ENCODE measurements at regions not wholly inside any gene's neighbourhood (a gene's known extent, or its start where the extent isn't known, plus 50 kb on each side); places are given as distances from the start of the nearest gene placed in this dataset.

DNA sequence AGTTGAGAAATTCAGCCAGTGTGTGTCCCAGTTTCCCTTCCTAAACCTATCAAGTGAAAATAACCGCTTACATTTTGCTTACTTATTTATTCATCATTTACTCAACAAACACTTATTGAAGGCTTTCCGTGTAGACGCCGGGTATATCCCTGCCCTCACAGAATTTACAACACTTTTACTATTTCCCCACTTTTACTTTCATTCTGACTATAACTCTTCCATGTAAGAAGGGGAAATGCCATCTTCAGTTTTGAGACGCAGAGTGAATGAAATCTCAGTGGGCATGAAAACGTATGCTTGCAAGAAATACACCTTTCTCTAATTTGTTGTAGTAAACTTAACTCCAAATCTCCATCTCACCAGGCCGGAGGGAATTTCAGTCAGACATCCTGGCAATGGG is 251.0 kb upstream of the CHAC2 start:
- 93% methylated on average over 4 of the region's 7 CpGs for WGBS (ENCODE audit: insufficient coverage)
- POLR2A ChIA-PET = no interaction called here
- no peaks in the 10 kb centered on the region for H3K27me3 ChIP-seq (replicated peaks in 2 of 5; ENCODE audit: control insufficient read depth in 4 of 5, insufficient read depth in 5 of 5, low read length in 4 of 5)
- H3K4me3 ChIP-seq (ENCODE audit: control insufficient read depth in 1 of 7, extremely low read depth in 1 of 7, insufficient read depth in 4 of 7, low read depth in 2 of 7, low read length in 6 of 7) = no peak overlapping the region
- no peak overlapping the region for H3K27ac ChIP-seq (ENCODE audit: insufficient read depth in 1 of 2, low read depth in 1 of 2, low read length in 2 of 2, poor library complexity in 1 of 2, severe bottlenecking in 2 of 2)
- H3K36me3 ChIP-seq (ENCODE audit: control insufficient read depth in 4 of 4, insufficient read depth in 4 of 4, low read length in 3 of 4) = no peaks in the 10 kb centered on the region
- no peaks in the 10 kb centered on the region for H3K9me3 ChIP-seq (ENCODE audit: control extremely low read depth in 1 of 5, control insufficient read depth in 4 of 5, insufficient read depth in 2 of 5, low read depth in 1 of 5, low read length in 4 of 5)
- no peaks in the 10 kb centered on the region for H3K4me1 ChIP-seq (ENCODE audit: control extremely low read depth in 1 of 4, control insufficient read depth in 4 of 4, insufficient read depth in 4 of 4, low read length in 3 of 4)
- no peak for DNase-seq
- CTCF ChIA-PET = no interaction called here

DNA sequence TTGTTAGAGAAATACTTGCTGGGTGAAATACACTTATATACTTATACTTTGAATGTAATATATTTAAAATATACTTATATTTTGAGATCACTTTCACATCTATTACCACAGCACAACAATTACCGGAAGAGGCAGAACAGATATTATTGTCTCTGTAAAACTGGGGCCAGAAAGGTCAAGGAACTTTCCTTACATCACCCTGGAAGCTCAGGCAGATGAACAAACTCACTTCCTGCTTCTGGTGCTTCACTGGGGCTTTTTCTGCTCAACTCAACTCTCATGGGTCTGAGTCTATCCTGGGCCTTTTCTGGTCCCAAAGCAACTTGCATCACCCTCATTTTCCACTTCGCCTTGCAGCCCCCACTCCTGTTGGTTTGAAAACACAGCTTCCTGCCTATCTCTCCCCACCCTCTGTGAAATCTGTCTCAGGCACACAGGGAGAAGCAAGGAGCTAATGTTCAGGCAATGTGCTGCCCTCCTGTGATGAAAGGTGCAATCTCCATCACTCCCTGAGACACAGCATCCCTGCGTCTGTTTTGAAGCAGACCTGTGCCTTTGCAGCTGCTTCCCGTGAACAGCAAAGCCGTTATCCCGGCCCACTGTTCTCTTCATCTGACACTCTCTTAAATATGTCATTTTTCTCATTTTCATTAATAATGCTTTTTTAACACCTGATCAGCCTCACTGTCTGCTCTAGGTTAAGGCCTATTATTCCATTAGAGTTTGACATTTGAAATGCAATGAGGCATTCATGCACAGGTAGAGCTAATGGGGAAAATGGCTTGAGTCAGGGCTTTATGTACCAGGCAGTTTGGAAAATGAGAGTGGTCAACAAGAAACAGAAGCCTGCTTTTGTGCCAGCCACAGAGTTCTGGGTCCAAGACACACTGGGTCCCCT is 251.9 kb upstream of the CHAC2 start:
- DNase-seq = no peak
- ChIA-PET POLR2A (no interaction called here), CTCF (no interaction called here)
- 82% methylated on average over 5 of the region's 6 CpGs for WGBS (ENCODE audit: insufficient coverage)
- H3K27ac ChIP-seq (ENCODE audit: insufficient read depth in 1 of 2, low read depth in 1 of 2, low read length in 2 of 2, poor library complexity in 1 of 2, severe bottlenecking in 2 of 2) = no peak overlapping the region
- no peak overlapping the region for H3K4me3 ChIP-seq (ENCODE audit: control insufficient read depth in 1 of 7, extremely low read depth in 1 of 7, insufficient read depth in 4 of 7, low read depth in 2 of 7, low read length in 6 of 7)
- no peaks in the 10 kb centered on the region for H3K27me3 ChIP-seq (replicated peaks in 2 of 5; ENCODE audit: control insufficient read depth in 4 of 5, insufficient read depth in 5 of 5, low read length in 4 of 5)
- H3K9me3 ChIP-seq (ENCODE audit: control extremely low read depth in 1 of 5, control insufficient read depth in 4 of 5, insufficient read depth in 2 of 5, low read depth in 1 of 5, low read length in 4 of 5) = no peaks in the 10 kb centered on the region
- H3K36me3 ChIP-seq (ENCODE audit: control insufficient read depth in 4 of 4, insufficient read depth in 4 of 4, low read length in 3 of 4) = no peaks in the 10 kb centered on the region
- no peaks in the 10 kb centered on the region for H3K4me1 ChIP-seq (ENCODE audit: control extremely low read depth in 1 of 4, control insufficient read depth in 4 of 4, insufficient read depth in 4 of 4, low read length in 3 of 4)

DNA sequence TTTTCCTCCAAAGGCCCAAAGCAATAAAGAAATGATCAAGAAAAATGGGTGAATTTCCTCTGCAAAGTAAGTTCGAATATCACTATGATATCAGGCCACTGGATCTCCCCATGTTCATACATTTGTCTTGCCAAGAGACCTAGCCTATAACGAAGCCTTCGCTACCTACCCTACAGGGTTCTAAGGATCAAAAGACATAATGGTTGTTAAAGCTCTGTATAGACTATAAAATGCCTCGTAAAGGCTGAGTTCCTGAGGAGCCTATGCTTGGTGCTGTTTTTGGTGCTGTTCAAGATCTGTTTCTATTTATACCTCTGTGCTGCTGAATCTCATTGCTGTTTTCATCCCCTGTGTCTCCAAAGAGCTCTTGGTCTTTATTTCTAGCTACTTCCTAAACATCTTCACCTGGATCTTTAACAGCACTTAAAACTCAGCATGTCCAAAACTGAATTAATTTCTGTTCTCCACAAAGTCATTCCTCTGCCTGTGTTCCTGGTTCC is 254.4 kb upstream of the CHAC2 start:
- POLR2A ChIA-PET = no interaction called here

DNA sequence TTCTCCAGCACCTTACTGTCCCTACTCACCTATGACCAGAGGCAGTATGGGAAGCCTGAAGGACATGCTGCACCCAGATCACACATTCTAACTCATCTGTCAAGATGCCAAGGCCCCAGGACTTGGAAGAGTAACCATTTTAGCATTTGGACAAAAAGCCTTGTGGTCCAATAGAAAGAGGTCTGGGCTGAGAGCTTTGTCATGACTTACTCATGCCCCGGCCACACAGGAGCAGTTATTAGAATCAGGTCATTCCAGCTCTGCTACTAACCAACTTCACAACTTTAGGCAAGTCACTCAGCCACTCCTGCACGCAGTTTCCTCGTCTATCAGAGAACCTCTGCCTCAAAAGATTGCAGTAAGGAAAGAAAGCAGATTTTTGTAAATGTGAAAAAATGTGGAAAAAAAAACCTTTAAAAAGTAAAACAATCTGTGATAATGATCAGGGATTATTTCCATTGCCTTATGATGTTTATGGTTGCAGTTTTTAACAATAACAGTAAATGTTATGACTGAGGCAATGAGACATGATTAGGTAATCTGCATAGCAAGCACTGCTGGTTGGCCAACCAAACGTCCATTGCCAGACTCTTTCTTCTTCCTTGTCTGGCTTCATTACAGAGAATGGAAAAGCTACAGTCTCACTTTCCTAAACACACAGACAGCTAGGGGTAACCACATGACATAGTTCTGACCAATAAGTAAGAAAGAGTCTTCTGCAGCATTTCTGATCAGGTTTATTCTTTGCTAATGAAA is 255.4 kb upstream of the CHAC2 start:
- POLR2A ChIA-PET = no interaction called here
- 88% methylated on average over 1 of the region's 4 CpGs for WGBS (ENCODE audit: insufficient coverage)

More for the DNA sequence above, 254.4 kb upstream of the CHAC2 start:
- H3K27me3 ChIP-seq (replicated peaks in 2 of 5; ENCODE audit: control insufficient read depth in 4 of 5, insufficient read depth in 5 of 5, low read length in 4 of 5) = no peaks in the 10 kb centered on the region
- H3K27ac ChIP-seq (ENCODE audit: insufficient read depth in 1 of 2, low read depth in 1 of 2, low read length in 2 of 2, poor library complexity in 1 of 2, severe bottlenecking in 2 of 2) = no peak overlapping the region
- DNase-seq = no peak
- H3K4me3 ChIP-seq (ENCODE audit: control insufficient read depth in 1 of 7, extremely low read depth in 1 of 7, insufficient read depth in 4 of 7, low read depth in 2 of 7, low read length in 6 of 7) = no peak overlapping the region
- no peaks in the 10 kb centered on the region for H3K4me1 ChIP-seq (ENCODE audit: control extremely low read depth in 1 of 4, control insufficient read depth in 4 of 4, insufficient read depth in 4 of 4, low read length in 3 of 4)
- no peaks in the 10 kb centered on the region for H3K36me3 ChIP-seq (ENCODE audit: control insufficient read depth in 4 of 4, insufficient read depth in 4 of 4, low read length in 3 of 4)
- CTCF ChIA-PET = no interaction called here
- no peaks in the 10 kb centered on the region for H3K9me3 ChIP-seq (ENCODE audit: control extremely low read depth in 1 of 5, control insufficient read depth in 4 of 5, insufficient read depth in 2 of 5, low read depth in 1 of 5, low read length in 4 of 5)
- 86% methylated on average over 1 of the region's 4 CpGs for WGBS (ENCODE audit: insufficient coverage)

DNA sequence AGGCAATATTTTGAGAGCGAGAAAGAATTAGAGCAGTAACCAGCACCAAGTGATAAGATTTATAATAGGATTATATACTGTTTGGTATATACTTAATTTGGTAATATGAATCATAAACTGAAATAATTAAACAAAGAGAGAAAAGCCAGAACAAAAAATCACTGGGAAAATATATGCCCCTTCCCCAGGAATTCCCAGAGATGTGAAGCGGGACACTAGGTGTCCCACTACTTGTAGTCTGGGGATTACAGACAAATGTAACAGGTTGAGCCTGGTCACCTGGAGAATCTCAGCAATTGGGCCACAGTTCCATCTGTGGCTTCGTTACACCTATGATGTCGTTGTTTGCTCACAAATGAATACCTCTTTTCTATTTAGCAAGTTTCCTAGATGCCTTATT is 256.1 kb upstream of the CHAC2 start:
- WGBS (ENCODE audit: insufficient coverage) = 100% methylated on average over 1 of the region's 4 CpGs
- Histone ChIP-seq H3K4me1 (ENCODE audit: control extremely low read depth in 1 of 4, control insufficient read depth in 4 of 4, insufficient read depth in 4 of 4, low read length in 3 of 4) (no peaks in the 10 kb centered on the region), H3K9me3 (ENCODE audit: control extremely low read depth in 1 of 5, control insufficient read depth in 4 of 5, insufficient read depth in 2 of 5, low read depth in 1 of 5, low read length in 4 of 5) (no peaks in the 10 kb centered on the region), H3K36me3 (ENCODE audit: control insufficient read depth in 4 of 4, insufficient read depth in 4 of 4, low read length in 3 of 4) (no peaks in the 10 kb centered on the region), H3K27ac (ENCODE audit: insufficient read depth in 1 of 2, low read depth in 1 of 2, low read length in 2 of 2, poor library complexity in 1 of 2, severe bottlenecking in 2 of 2) (no peak overlapping the region), H3K4me3 (ENCODE audit: control insufficient read depth in 1 of 7, extremely low read depth in 1 of 7, insufficient read depth in 4 of 7, low read depth in 2 of 7, low read length in 6 of 7) (no peak overlapping the region), H3K27me3 (replicated peaks in 2 of 5; ENCODE audit: control insufficient read depth in 4 of 5, insufficient read depth in 5 of 5, low read length in 4 of 5) (no peaks in the 10 kb centered on the region)
- CTCF ChIA-PET = no interaction called here
- DNase-seq = no peak
- POLR2A ChIA-PET = no interaction called here

More for the DNA sequence above, 255.4 kb upstream of the CHAC2 start:
- no peaks in the 10 kb centered on the region for H3K9me3 ChIP-seq (ENCODE audit: control extremely low read depth in 1 of 5, control insufficient read depth in 4 of 5, insufficient read depth in 2 of 5, low read depth in 1 of 5, low read length in 4 of 5)
- no peak overlapping the region for H3K4me3 ChIP-seq (ENCODE audit: control insufficient read depth in 1 of 7, extremely low read depth in 1 of 7, insufficient read depth in 4 of 7, low read depth in 2 of 7, low read length in 6 of 7)
- no peak overlapping the region for H3K27ac ChIP-seq (ENCODE audit: insufficient read depth in 1 of 2, low read depth in 1 of 2, low read length in 2 of 2, poor library complexity in 1 of 2, severe bottlenecking in 2 of 2)
- DNase-seq = no peak
- no peaks in the 10 kb centered on the region for H3K27me3 ChIP-seq (replicated peaks in 2 of 5; ENCODE audit: control insufficient read depth in 4 of 5, insufficient read depth in 5 of 5, low read length in 4 of 5)
- no peaks in the 10 kb centered on the region for H3K4me1 ChIP-seq (ENCODE audit: control extremely low read depth in 1 of 4, control insufficient read depth in 4 of 4, insufficient read depth in 4 of 4, low read length in 3 of 4)
- H3K36me3 ChIP-seq (ENCODE audit: control insufficient read depth in 4 of 4, insufficient read depth in 4 of 4, low read length in 3 of 4) = no peaks in the 10 kb centered on the region
- CTCF ChIA-PET = no interaction called here

DNA sequence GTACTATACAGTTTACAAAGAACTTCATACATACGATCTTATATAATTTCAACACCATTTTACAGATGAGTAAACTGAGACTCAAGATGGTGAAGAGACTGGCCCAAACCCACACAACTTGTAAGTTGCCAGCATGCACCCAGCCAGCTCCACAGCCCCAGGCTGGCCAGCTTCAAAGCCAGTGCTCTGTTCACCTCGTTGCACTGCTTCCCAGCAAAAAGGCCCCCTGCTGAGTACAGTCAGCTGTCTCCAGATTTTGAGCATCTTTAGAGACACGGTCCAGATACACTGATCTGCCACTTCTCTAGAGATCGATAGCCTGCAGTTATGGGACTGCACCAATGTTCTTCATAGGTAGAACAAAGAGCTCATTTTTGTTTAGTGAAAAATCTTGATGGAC is 257.2 kb upstream of the CHAC2 start:
- Histone ChIP-seq H3K27me3 (replicated peaks in 2 of 5; ENCODE audit: control insufficient read depth in 4 of 5, insufficient read depth in 5 of 5, low read length in 4 of 5) (peaks cover 0 to 2% (median 0%) of the 10 kb centered on the region in 5 experiments), H3K4me3 (ENCODE audit: control insufficient read depth in 1 of 7, extremely low read depth in 1 of 7, insufficient read depth in 4 of 7, low read depth in 2 of 7, low read length in 6 of 7) (no peak overlapping the region), H3K27ac (ENCODE audit: insufficient read depth in 1 of 2, low read depth in 1 of 2, low read length in 2 of 2, poor library complexity in 1 of 2, severe bottlenecking in 2 of 2) (no peak overlapping the region), H3K9me3 (ENCODE audit: control extremely low read depth in 1 of 5, control insufficient read depth in 4 of 5, insufficient read depth in 2 of 5, low read depth in 1 of 5, low read length in 4 of 5) (no peaks in the 10 kb centered on the region), H3K4me1 (ENCODE audit: control extremely low read depth in 1 of 4, control insufficient read depth in 4 of 4, insufficient read depth in 4 of 4, low read length in 3 of 4) (no peaks in the 10 kb centered on the region), H3K36me3 (ENCODE audit: control insufficient read depth in 4 of 4, insufficient read depth in 4 of 4, low read length in 3 of 4) (no peaks in the 10 kb centered on the region)
- DNase-seq = no peak
- WGBS (ENCODE audit: insufficient coverage) = 90% methylated on average over 3 of the region's 4 CpGs
- CTCF ChIA-PET = no interaction called here
- POLR2A ChIA-PET = no interaction called here

DNA sequence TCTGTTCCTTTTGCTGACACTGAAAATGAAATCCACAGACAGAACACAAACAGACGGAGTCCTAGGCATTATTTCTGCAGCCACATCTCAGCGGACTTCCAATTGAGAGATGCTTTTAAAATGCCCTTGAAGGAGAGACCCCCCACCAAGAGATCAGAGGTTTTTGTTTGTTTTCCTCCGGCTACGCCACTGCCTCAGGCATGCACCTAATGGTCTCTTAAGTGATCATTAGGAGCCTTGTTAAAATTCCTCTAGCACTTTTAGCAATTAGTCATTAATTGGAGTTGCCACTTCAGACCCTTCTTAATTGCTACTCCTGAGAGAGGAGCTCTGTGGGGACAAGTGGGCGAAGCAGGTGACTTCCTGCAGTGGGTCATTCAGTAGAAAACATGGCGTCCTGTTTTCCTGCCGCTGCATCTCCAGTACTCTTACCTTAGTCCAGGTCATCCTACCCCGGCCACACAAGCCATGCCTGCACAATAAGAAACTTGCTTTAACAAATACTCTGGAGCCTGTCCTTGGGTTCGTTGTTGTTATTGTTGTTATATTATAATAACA is 257.7 kb upstream of the CHAC2 start:
- ChIA-PET POLR2A (no interaction called here), CTCF (no interaction called here)
- Histone ChIP-seq H3K27ac (ENCODE audit: insufficient read depth in 1 of 2, low read depth in 1 of 2, low read length in 2 of 2, poor library complexity in 1 of 2, severe bottlenecking in 2 of 2) (no peak overlapping the region), H3K36me3 (ENCODE audit: control insufficient read depth in 4 of 4, insufficient read depth in 4 of 4, low read length in 3 of 4) (no peaks in the 10 kb centered on the region), H3K27me3 (replicated peaks in 2 of 5; ENCODE audit: control insufficient read depth in 4 of 5, insufficient read depth in 5 of 5, low read length in 4 of 5) (peaks cover 0 to 2% (median 0%) of the 10 kb centered on the region in 5 experiments), H3K9me3 (ENCODE audit: control extremely low read depth in 1 of 5, control insufficient read depth in 4 of 5, insufficient read depth in 2 of 5, low read depth in 1 of 5, low read length in 4 of 5) (no peaks in the 10 kb centered on the region), H3K4me1 (ENCODE audit: control extremely low read depth in 1 of 4, control insufficient read depth in 4 of 4, insufficient read depth in 4 of 4, low read length in 3 of 4) (no peaks in the 10 kb centered on the region), H3K4me3 (ENCODE audit: control insufficient read depth in 1 of 7, extremely low read depth in 1 of 7, insufficient read depth in 4 of 7, low read depth in 2 of 7, low read length in 6 of 7) (no peak overlapping the region)
- no peak for DNase-seq
- 75% methylated on average over 5 of the region's 9 CpGs for WGBS (ENCODE audit: insufficient coverage)

All from common myeloid progenitor, CD34-positive (primary cell).